KMS-11 (cell line): ENCODE measurements at regions not wholly inside any gene's neighbourhood (a gene's known extent, or its start where the extent isn't known, plus 50 kb on each side); places are given as distances from the start of the nearest gene placed in this dataset.

ENCODE experiments used
- H2AFZ ChIP-seq: fragments of 200-600 bp; sonication (generic); 2 replicates; pipeline ENCODE4 v1.6.1; 2016; ENCODE audit warnings: antibody characterized with exemption, mixed run types, low read depth
- H3K27ac ChIP-seq: fragments of 200-600 bp; sonication (generic); 2 replicates; pipeline ENCODE4 v1.6.1; 2016; ENCODE audit warnings: mild to moderate bottlenecking, mixed run types
- H3K27me3 ChIP-seq: fragments of 200-600 bp; sonication (generic); 2 replicates; pipeline ENCODE4 v1.6.1; 2017; ENCODE audit warnings: mild to moderate bottlenecking, low read depth, mixed run types, moderate library complexity; ENCODE audit not compliant: insufficient read depth
- H3K36me3 ChIP-seq: fragments of 200-600 bp; sonication (generic); 2 replicates; pipeline ENCODE4 v1.6.1; 2017; ENCODE audit warnings: mild to moderate bottlenecking, mixed run types; ENCODE audit not compliant: insufficient read depth
- H3K4me1 ChIP-seq: fragments of 200-600 bp; sonication (generic); 2 replicates; pipeline ENCODE4 v1.6.1; 2016; ENCODE audit warnings: mild to moderate bottlenecking, low read depth, mixed run types; ENCODE audit not compliant: poor library complexity, severe bottlenecking
- H3K4me2 ChIP-seq: fragments of 200-600 bp; sonication (generic); 2 replicates; pipeline ENCODE4 v1.7.0; 2016; ENCODE audit warnings: mild to moderate bottlenecking, mixed run types
- H3K4me3 ChIP-seq: fragments of 200-600 bp; sonication (generic); IDR thresholded peaks from 2 replicates; pipeline ENCODE4 v1.6.1; 2017; ENCODE audit warnings: low read depth, low read length, mixed read lengths; ENCODE audit not compliant: insufficient read depth
- H3K79me2 ChIP-seq: fragments of 200-600 bp; sonication (generic); 2 replicates; pipeline ENCODE4 v1.6.1; 2016; ENCODE audit warnings: low read depth, mixed run types; ENCODE audit not compliant: insufficient read depth
- H3K9ac ChIP-seq: fragments of 200-600 bp; sonication (generic); 2 replicates; pipeline ENCODE4 v1.6.1; 2016; ENCODE audit warnings: mild to moderate bottlenecking, mixed run types
- H4K20me1 ChIP-seq: fragments of 200-600 bp; sonication (generic); 2 replicates; pipeline ENCODE4 v1.6.1; 2016; ENCODE audit warnings: mild to moderate bottlenecking, mixed run types; ENCODE audit not compliant: insufficient read depth
- CTCF ChIP-seq: fragments of 200-600 bp; sonication (generic); conservative IDR thresholded peaks from 2 replicates; pipeline ENCODE4 v1.6.1; 2017; ENCODE audit warnings: low read depth, mild to moderate bottlenecking, antibody characterized with exemption, low read length, moderate library complexity, mixed read lengths

DNA sequence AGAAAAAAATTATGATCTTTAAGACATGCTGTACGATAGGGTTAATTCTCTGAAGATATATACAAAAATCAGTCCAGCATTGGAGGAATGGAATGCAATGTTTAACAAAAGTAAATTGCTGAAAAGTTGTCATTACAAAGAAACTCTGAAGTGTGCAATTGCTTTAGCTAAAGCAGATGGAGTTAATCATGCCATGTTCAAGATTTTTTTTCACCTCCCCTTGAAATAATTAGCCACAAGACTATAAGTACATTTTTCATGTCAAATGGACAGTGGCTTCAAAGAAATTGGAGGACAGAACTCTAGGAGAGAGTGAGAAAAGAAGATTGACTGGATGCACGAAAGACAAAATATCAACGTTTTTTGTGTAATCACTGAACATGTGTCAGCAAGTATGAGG lies 63.1 kb upstream of the MEOX2 start:
- no peaks in the 10 kb centered on the region for H4K20me1 ChIP-seq
- no peaks in the 10 kb centered on the region for H3K27me3 ChIP-seq
- no peaks in the 10 kb centered on the region for H3K36me3 ChIP-seq
- H3K9ac ChIP-seq: no peak overlapping the region
- no peak overlapping the region for H3K4me2 ChIP-seq
- TF ChIP-seq CTCF: no peak
- no peak overlapping the region for H3K4me3 ChIP-seq
- H3K4me1 ChIP-seq: no peaks in the 10 kb centered on the region
- no peak overlapping the region for H2AFZ ChIP-seq
- H3K27ac ChIP-seq: no peak overlapping the region
- no peaks in the 10 kb centered on the region for H3K79me2 ChIP-seq

DNA sequence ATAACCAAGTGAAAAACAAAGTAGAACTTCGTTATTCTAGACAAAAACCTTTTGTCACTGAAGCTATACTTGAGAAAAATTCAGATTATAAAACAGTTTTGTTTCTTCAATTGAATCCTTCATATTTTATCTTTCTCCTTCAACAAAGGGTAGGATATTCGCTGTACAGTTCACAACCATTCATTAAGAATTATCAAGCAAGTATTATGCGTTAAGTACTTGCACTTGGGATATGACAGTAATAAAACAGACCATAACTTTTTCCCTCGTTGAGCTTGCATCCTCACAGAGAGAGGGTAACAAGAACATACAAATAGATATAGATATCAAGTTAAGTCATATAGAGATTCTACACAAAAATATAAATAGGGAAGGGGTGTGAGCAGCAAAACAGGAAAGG lies 61.2 kb upstream of the MEOX2 start:
- no peak for TF ChIP-seq CTCF
- no peak overlapping the region for H3K9ac ChIP-seq
- H3K4me2 ChIP-seq: no peak overlapping the region
- H3K4me1 ChIP-seq: no peaks in the 10 kb centered on the region
- no peaks in the 10 kb centered on the region for H3K27me3 ChIP-seq
- no peaks in the 10 kb centered on the region for H4K20me1 ChIP-seq
- H3K79me2 ChIP-seq: no peaks in the 10 kb centered on the region
- H2AFZ ChIP-seq: no peak overlapping the region
- no peaks in the 10 kb centered on the region for H3K36me3 ChIP-seq
- H3K27ac ChIP-seq: no peak overlapping the region
- H3K4me3 ChIP-seq: no peak overlapping the region

DNA sequence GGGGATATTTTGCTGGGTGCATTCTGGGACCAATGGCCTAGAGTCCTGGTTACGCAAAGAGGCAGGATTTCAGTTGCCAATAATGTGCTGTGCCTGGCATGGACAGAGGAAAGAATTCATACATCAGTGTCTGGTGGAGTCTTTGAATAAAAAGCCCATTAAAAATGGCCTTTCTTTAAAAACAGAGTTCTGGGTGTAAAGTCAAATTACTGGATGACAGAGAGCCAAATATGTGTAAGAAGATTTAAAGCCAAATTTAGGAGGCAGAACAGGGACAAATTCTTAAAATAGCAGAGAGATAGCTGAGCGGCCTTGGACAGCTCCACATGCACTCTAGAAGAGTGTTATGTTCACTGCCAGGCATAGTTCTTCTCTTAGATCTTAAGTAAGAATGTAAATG lies 60.8 kb upstream of the MEOX2 start:
- no peak overlapping the region for H3K4me2 ChIP-seq

DNA sequence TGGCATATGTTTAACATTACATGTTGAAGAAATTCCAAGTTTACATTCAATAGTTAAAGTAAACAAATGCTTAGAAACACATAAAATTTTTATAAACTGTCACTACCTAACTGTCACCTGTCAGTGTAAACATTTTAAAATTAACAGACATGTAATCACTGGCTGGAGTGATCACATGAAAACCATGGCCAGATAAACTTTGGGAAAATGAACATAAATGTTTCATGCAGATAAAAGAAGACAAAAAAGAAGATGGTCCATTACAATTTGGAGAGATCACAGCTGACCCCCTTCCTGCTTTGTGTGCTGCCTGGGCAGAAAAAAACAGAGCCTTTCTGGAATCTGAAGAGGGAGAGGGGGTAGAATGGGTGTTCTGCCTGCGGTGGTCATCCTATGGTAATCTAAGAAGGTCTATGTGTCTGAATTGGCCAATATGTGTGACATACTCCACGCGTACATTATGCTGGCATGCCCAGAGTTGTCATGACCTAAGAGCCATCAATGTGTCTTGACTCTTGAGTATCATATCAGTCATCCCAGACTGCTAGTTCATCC lies 57.5 kb upstream of the MEOX2 start:
- H2AFZ ChIP-seq: no peak overlapping the region
- H3K9ac ChIP-seq: no peak overlapping the region
- H4K20me1 ChIP-seq: no peaks in the 10 kb centered on the region
- no peak for TF ChIP-seq CTCF
- H3K4me3 ChIP-seq: no peak overlapping the region
- H3K27ac ChIP-seq: no peak overlapping the region
- H3K4me1 ChIP-seq: no peaks in the 10 kb centered on the region
- no peaks in the 10 kb centered on the region for H3K79me2 ChIP-seq
- no peaks in the 10 kb centered on the region for H3K27me3 ChIP-seq
- H3K4me2 ChIP-seq: no peak overlapping the region
- H3K36me3 ChIP-seq: no peaks in the 10 kb centered on the region

More for the DNA sequence above, 60.8 kb upstream of the MEOX2 start:
- no peak overlapping the region for H3K9ac ChIP-seq
- H3K79me2 ChIP-seq: no peaks in the 10 kb centered on the region
- no peaks in the 10 kb centered on the region for H3K4me1 ChIP-seq
- no peak overlapping the region for H2AFZ ChIP-seq
- H3K27ac ChIP-seq: no peak overlapping the region
- no peaks in the 10 kb centered on the region for H4K20me1 ChIP-seq
- no peak for TF ChIP-seq CTCF
- no peaks in the 10 kb centered on the region for H3K27me3 ChIP-seq
- no peak overlapping the region for H3K4me3 ChIP-seq
- no peaks in the 10 kb centered on the region for H3K36me3 ChIP-seq
